Ecto neural progenitor cell (in vitro differentiated cells): ENCODE measurements at regions not wholly inside any gene's neighbourhood (a gene's known extent, or its start where the extent isn't known, plus 50 kb on each side); places are given as distances from the start of the nearest gene placed in this dataset.
"Not testable (repeated sequence)": the region's sequence is repeated elsewhere in the genome, so short reads cannot be mapped to it uniquely, and the experiment has no call there.

Source experiments
- DNase-seq: peaks from one replicate; pipeline ENCODE4 v3.0.0-alpha.2; 2018; ENCODE audit warnings: low spot score

DNA sequence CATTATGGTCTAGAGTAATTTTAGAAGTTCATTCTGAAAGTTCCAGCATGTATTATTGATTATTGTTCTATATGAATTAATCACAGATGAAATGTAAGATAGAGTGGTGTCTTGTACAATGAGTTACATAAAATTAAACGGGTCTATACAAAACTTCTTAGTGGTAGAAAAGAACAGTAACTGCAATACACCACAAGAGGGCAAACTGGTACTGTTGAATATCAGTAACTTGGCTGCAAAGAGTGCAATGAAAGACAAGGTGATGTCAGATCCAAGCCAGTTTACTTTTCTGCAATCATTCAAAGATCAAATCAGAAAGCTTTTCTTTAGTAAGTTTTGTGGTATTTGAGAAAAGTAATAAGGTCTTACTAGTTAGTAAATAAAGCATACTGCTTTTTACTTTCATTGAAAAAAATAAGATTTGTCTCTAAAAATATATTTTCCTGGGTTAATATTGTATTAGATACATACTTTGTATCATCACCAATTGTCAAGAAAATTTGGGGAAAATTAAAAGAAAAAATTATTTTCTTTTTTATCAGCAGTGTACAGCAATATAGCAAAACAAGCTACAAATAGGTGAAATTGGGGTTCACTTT, 66.4 kb upstream of the BTG3 start:
- DNase-seq, result no peak

GRCh38 chr21:17676930-17677329, 64.2 kb upstream of the BTG3 start:
- DNase-seq, result not testable (repeated sequence)

- DNase-seq, result no peak
Measured at GRCh38 chr21:17674106-17674505, 61.4 kb upstream of the BTG3 start.

DNA sequence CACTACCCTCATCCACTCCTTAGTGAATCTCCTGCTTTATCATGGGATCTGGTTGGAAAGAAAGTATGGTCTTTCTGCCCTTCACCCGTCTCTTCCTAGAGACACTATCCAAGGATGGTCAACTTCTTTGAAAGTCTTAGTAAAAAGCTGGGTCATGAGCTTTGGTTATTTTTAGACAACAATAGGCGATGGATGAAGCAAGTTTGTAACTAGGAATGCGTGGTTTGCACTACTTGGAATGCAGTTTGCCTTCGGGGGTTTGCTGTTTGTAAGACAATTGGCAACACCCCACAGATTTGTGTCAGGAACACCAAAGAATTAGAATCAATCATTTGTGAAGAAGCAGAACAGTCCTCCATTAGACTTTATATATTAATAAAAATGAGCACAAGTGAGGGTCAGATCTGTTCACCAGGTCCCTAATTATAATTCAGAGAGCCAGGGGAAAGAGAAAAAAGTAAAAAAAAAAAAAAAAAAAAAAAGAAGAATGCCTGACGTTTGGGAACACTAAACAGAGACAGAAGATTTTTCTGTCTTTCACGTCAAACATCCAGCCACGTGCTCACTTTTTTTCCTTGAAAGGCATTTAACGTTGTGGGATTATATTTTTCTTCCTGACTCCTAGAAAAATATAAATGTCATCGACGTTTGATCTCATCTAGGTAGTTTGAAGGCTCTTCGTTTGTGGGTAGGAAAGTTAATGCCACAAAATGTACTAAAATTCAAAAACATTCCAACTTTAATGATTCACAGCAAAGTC, 60.7 kb upstream of the BTG3 start:
- no peak for DNase-seq

DNA sequence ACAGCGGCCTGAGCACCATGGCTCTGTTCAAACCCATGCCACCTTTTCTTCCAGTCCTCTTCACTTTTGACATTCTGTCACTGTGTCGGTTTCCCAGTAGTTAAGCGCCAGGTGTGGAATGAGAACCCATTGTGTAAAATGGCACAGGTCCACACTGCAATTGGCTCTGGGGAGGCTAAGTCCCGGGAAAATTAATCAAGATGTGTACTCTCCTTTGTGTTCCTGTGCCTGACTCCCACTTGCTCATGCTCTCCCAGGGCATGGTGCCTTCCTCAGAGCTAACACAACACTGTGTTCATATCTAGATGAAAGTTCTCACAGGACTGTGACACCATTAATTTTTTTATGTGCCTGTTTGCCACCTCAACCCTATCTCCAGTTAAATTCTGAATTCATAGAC, 59.0 kb upstream of the BTG3 start:
- no peak for DNase-seq

- DNase-seq, result no peak
Measured at GRCh38 chr21:17668479-17669140, 55.9 kb upstream of the BTG3 start.

DNA sequence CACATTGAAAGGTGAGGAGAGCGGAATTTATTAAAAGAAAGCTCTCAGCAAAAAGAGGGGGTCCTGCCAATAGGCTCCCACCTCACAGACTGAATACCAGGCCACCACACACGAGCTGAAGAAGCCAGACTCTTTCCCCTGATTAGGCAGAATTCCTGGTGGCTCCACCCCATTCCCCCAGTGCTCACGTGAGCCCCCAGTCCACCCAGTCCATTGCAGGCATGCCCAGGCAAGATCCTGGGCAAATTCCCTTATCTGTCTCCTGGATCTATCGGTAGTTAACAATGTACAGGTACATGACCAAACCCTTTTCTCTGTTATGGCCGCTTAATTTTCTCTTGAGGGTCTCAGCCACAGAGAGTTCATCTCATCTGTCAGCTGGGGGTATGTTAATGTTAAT, 54.6 kb upstream of the BTG3 start:
- no peak for DNase-seq
